SK-MEL-5 (cell line): ENCODE measurements at regions not wholly inside any gene's neighbourhood (a gene's known extent, or its start where the extent isn't known, plus 50 kb on each side); places are given as distances from the start of the nearest gene placed in this dataset.
A peak's percentile ranks its signal among the peaks of the same experiment; 100 is the strongest.
"Not testable (repeated sequence)": the region's sequence is repeated elsewhere in the genome, so short reads cannot be mapped to it uniquely, and the experiment has no call there.

ENCODE experiments used
- DNase-seq: peaks from one replicate; pipeline ENCODE4 v3.0.0-alpha.2; 2016; ENCODE audit warnings: low read depth, low spot score
- in situ Hi-C: cut with HindIII; loops from 2 replicates; pipeline ENCODE4 v1.10.0; 2016; ENCODE audit warnings: low sequenced_read_pairs, high pct_unique_total_duplicates, low pct_unique_long_range_greater_than_20kb

GRCh38 chr6:21327326-21328112 is 266.0 kb upstream of the SOX4 start:
- no peak for DNase-seq
- in situ Hi-C loops = no loop called here

DNA sequence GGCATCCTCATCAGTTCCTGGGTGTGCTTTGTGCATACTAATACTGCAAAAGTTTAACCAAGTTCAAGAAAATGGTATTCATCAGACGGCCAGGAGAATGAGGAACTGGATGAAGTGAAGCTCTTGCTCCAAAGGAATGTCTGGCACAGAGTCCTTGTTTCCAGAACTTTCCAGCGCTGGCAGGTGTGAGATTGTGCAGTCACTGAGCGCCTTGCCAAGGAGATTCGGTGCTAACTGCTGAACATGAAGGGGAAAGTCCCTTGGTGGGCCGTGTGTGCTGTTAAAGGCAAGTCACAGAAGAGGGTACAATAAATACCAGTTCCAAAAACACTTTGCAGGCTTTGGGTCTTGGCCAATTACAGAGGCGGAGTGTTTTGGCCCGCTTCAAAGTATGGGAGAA is 262.3 kb upstream of the SOX4 start:
- no peak for DNase-seq
- in situ Hi-C loops = no loop called here

GRCh38 chr6:21332077-21332476 is 261.5 kb upstream of the SOX4 start:
- in situ Hi-C loops = no loop called here
- no peak for DNase-seq

GRCh38 chr6:21332660-21333059 is 260.9 kb upstream of the SOX4 start:
- DNase-seq = no peak
- in situ Hi-C loops = no loop called here

- in situ Hi-C loops = no loop called here
- DNase-seq = no peak
These were observed 259.8 kb upstream of the SOX4 start for GRCh38 chr6:21333715-21334114.

GRCh38 chr6:21334651-21335050 is 258.9 kb upstream of the SOX4 start:
- in situ Hi-C loops = no loop called here
- no peak for DNase-seq

DNA sequence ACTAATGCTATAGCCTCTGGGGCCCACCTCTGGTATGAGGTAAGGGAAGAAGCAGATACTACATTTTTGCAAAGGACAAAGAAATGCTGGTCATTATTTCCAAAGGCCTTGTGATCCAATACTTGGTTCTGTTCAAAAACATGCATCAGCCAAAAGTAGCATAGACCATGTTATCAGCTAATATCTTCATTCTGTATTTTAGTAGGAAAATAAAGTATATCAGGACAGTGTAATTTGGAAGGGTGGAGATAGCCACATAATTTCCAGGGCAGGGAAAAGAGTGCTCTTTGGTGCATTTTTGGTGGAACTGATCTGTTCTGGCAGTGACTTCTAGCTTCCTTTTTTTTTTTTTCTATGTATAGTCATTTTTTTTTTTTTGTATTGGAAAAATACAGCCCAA is 258.0 kb upstream of the SOX4 start:
- in situ Hi-C loops = no loop called here
- no peak for DNase-seq

DNA sequence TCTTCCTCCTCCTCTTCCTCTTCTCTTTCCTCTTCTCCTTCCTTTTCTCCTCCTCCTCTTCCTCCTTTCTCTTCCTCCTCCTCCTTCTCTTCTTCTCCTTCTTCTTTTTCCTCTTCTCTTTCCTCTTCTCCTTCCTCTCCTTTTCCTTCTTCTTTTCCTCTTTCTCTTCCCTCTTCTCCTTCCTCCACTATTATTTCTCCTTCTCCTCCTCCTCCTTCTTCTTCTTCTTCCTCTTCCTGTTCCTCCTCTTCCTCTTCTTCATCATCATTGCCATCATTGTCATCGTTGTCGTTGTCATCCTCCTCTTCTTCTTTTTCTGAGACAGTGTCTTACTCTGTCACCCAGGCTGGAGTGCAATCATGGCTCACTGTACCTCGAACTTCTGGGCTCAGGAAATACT is 256.3 kb upstream of the SOX4 start:
- no peak for DNase-seq
- in situ Hi-C loops = no loop called here

DNA sequence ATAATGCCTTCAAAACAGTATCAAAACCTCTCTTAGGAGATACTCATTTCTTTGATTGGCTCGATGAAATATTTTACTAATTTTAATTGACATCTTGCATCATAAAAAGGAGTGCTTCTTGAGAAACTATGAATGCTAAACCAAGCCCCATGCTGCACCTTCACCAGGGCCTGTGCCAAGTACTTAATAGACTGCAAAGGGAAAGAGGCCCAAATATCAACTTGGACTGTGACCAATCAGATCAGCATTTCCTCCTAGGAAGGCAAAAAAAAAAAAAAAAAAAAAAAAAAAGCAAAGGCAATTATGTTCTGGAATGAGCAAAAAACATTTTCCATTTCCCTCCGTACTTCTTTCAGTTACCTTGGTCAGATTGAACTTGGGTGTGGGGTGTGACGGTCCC is 253.0 kb upstream of the SOX4 start:
- no peak for DNase-seq
- in situ Hi-C loops = no loop called here

- DNase-seq = no peak
- in situ Hi-C loops = no loop called here
These were observed 251.6 kb upstream of the SOX4 start for GRCh38 chr6:21341910-21342309.

- DNase-seq = no peak
- in situ Hi-C loops = no loop called here
These were observed 251.1 kb upstream of the SOX4 start for GRCh38 chr6:21342501-21342900.

DNA sequence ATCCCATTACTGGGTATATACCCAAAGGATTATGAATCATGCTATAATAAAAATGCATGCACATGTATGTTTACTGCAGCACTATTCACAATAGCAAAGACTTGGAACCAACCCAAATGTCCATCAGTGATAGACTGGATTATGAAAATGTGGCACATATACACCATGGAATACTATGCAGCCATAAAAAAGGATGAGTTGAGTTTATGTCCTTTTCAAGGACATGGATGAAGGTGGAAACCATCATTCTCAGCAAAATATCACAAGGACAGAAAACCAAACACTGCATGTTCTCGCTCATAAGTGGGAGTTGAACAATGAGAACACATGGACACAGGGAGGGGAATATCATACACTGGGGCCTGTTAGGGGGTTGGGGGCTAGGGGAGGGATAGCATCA is 247.8 kb upstream of the SOX4 start:
- in situ Hi-C loops = not testable (repeated sequence)

GRCh38 chr6:21348146-21348503 is 245.4 kb upstream of the SOX4 start:
- in situ Hi-C loops = no loop called here
- DNase-seq = no peak

More for the DNA sequence above, 247.8 kb upstream of the SOX4 start:
- not testable (repeated sequence) for DNase-seq

DNA sequence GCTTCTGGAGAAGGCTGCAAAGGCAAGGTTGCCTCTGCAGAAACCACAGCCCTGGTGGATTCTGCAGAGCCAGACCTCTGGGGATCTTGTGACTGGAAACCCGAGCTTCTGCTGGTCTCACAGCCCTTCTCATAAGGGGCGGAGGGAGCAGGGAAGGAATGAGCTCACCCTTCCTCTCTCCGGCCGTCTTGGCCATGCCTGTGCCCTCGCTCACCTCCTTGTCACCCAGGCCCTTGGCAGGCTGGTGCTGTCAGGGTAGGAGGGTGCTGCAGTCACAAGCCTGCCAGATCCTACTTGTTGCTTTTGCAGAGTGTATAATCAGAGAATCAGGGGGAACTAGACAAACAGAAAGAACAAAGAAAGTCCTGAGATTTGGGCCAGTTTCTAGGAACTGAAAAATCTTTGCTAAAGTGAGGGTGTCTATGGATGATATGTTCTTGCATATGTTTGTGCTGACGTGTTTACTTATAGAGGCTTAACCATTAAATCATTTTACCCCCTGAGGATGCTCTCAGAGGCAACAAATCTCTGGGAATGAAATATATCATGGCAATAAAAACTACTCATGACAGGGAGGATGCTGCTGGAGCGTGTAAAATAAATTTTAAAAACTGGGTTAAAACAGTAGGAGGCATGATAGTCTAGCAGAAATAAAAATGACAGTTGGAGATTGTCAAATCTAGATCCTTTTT is 244.9 kb upstream of the SOX4 start:
- peak; percentile 63 for DNase-seq
- in situ Hi-C loops = no loop called here

GRCh38 chr6:21349834-21350233 is 243.7 kb upstream of the SOX4 start:
- no peak for DNase-seq
- in situ Hi-C loops = no loop called here

- in situ Hi-C loops = no loop called here
- DNase-seq = no peak
These were observed 242.6 kb upstream of the SOX4 start for GRCh38 chr6:21350926-21351325.

DNA sequence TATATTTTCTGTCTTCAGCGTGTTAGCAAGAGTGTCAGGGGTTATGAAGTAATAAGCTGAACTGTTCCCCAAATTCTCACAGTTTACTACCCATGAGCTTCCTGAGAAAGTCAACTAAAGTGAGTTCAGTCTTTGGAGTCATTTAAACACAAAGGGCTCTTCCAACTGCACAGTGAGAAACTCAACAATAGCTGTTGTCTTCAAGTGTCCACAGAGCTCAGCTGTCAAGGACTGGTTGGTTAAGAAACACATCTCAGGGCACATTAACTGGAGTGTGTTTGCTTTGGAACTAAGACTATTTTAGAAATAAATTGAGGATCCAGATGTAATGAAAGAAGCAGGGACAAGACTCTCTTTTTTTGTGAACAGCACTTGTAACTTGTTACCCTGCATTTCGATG is 241.4 kb upstream of the SOX4 start:
- in situ Hi-C loops = no loop called here

DNA sequence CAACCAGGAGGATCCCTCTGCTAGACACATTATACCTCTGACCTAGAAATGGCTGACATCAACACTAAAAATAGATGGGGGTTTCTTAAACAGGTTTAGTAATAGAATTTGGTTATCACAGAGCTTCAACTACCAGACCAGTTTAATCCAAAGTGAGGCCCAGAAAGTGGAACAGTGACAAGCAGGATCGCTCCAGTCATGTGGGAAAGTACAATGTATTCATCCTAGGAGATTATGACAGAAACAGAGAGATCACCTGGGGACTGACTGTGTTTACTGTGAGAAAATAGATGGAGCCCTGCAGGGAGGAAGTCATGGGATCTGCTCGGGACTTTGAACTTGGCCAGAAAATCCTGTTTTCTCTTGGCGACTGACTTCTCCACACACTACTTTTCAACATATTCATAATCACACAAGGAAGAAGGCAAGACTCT is 238.7 kb upstream of the SOX4 start:
- DNase-seq = peak; percentile 59

More for the DNA sequence above, 241.4 kb upstream of the SOX4 start:
- peak; percentile 25 for DNase-seq

DNA sequence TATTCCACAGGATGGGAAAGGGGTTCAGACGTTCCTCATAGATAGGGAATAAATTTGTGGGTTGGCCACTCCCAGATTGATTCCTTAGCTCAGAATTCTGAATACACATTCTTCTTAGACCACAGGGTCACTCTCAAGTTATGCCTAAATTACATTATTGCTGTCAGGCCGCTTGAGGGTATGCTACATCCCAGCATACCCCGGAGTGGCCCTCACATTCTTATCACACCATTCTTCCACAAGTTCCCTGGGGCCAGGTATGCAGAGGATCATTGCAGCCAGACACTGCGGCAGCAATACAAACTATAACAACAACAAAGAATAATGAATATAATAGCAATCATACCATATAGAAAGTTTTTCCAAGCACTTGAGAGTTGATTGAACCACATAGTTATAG is 237.9 kb upstream of the SOX4 start:
- in situ Hi-C loops = no loop called here
- DNase-seq = no peak

More for the DNA sequence above, 238.7 kb upstream of the SOX4 start:
- in situ Hi-C loops = no loop called here
